Heart left ventricle (tissue), 16 donors: ENCODE measurements at regions not wholly inside any gene's neighbourhood (a gene's known extent, or its start where the extent isn't known, plus 50 kb on each side); places are given as distances from the start of the nearest gene placed in this dataset.

Experiments
- ATAC-seq, 4 donors: fragments of 200-7000 bp; cut with Tn5 transposase; one replicate each; pipeline ENCODE4 v1.9.1; 2020 to 2022; ENCODE audit warnings: moderate library complexity in 4 of 4, mild to moderate bottlenecking in 3 of 4, moderate number of reproducible peaks in 1 of 4
- DNase-seq, 5 donors: peaks; one replicate each; pipeline ENCODE4 v3.0.0-alpha.2; 2020
- H3K27ac ChIP-seq, 12 donors: fragments of 200-600 bp; sonication (generic) in 4 of 12; one replicate each; pipeline versions ENCODE4 v1.5.0 to v1.8.0; 2016 to 2022; ENCODE audit warnings: mild to moderate bottlenecking in 2 of 12
- H3K27me3 ChIP-seq, 9 donors: fragments of 200-600 bp; sonication (generic) in 2 of 9; one replicate each; pipeline versions ENCODE4 v1.5.1 to v1.8.0; 2016 to 2022; ENCODE audit warnings: mild to moderate bottlenecking in 3 of 9
- H3K36me3 ChIP-seq, 9 donors: fragments of 200-600 bp; sonication (generic) in 2 of 9; one replicate each; pipeline versions ENCODE4 v1.5.0 to v1.8.0; 2018 to 2022; ENCODE audit warnings: mild to moderate bottlenecking in 2 of 9
- H3K4me1 ChIP-seq, 12 donors: fragments of 200-600 bp; sonication (generic) in 4 of 12; one replicate each; pipeline versions ENCODE4 v1.5.0 to v1.8.0; 2016 to 2022; ENCODE audit warnings: mild to moderate bottlenecking in 3 of 12
- H3K4me3 ChIP-seq, 12 donors: fragments of 200-600 bp; sonication (generic) in 4 of 12; one replicate each; pipeline versions ENCODE4 v1.5.0 to v1.8.0; 2017 to 2022; ENCODE audit warnings: mild to moderate bottlenecking in 9 of 12, moderate library complexity in 4 of 12
- H3K9me3 ChIP-seq, 12 donors: fragments of 200-600 bp; sonication (generic) in 4 of 12; one replicate each; pipeline versions ENCODE4 v1.5.0 to v1.8.0; 2016 to 2022; ENCODE audit warnings: mild to moderate bottlenecking in 1 of 12
- POLR2A ChIP-seq, 2 donors: fragments of 450-650 bp; IDR thresholded peaks; one replicate each; pipeline ENCODE4 v1.6.1; 2017; ENCODE audit warnings: antibody characterized with exemption in 2 of 2, mild to moderate bottlenecking in 2 of 2, moderate library complexity in 2 of 2
- WGBS, 4 donors: extraction: QIAGEN DNeasy Blood & Tissue Kit in 2 of 4; methylation state at CpG; one replicate each; pipeline versions ENCODE4 v1.1.5 to v1.1.7; 2013 to 2018; 5-methylcytosine and 5-hydroxymethylcytosine counted together
- intact Hi-C, 10 donors: fragments of 100-400 bp; cut with DNase I; formaldehyde crosslinking; loops; one replicate each; pipeline versions ENCODE4 v1.11.1 to v1.14.2; 2022
- TF ChIP-seq, protein P1 (sequence below), 12 donors: fragments of 200-600 bp; sonication (generic) in 4 of 12; IDR thresholded peaks; one replicate each; pipeline versions ENCODE4 v1.5.0 to v1.8.0; 2018 to 2022; ENCODE audit warnings: antibody characterized with exemption in 12 of 12, mild to moderate bottlenecking in 5 of 12
- donor health status: ischemic (EF 13 %, LVEDD 7.1; RV severe dilation, severe dysfunction).
- donor health status: healthy with polysubstance abuse.
- donor health status: DM: no; HTN: yes; CAD: no.
- donor health status: DM: no; HTN: no; CAD: no.
- donor health status: ischemic (EF 25% LVEDD 6.9; RV normal size, moderate dysfunction).
- donor health status: ischemic (EF 25% LVEDD 5.7; RV mildly dilated, moderate dysfunction).
- donor health status: healthy.
- donor health status: DM: yes; HTN: yes; CAD: no.
- donor health status: ischemic (EF 35%, LVEDD 5.7; RV mildly dilated, moderate dysfunction).
- donor health status: nonischemic (EF 11% LVEDD 7.7; RV severe dilation, severe dysfunction).
- donor health status: DM: yes; HTN: yes; CAD: no.
- donor health status: PGD.
- donor health status: ischemic (EF 29% LVEDD 5.4; RV normal size, mild dysfunction).
- donor health status: nonischemic (EF 23%, LVEDD 6.1; RV moderate dilation, normal function).

DNA sequence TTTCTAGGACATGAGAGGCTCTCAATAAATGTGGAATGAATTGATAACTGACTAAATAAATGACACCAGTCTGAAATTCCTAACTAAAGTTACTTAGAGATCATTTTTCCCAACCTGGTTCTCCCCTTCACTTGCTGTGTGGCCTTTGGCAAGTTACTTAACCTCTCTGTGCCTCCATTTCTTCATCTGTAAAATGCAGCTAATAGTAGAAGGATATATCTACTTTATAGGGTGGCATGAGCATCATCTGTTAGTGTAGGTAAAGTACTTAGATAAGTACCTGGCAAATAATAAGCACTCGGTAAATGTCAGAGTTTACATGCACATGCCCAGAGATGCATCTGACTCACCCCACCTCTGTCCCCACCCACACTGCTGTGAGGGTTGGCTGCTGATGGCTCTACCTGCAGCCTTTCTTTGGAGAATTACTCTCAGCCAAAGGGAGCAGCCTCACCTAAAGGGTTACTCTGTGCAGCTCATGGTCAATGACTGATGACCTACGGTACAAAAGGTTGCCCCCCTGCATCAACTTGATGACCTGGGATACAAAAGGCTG, 139.3 kb downstream of the CHIC2 start:
- Histone ChIP-seq H3K9me3 (no peaks in the 10 kb centered on the region), H3K27me3 (no peaks in the 10 kb centered on the region), H3K36me3 (no peaks in the 10 kb centered on the region), H3K4me3 (no peak overlapping the region), H3K4me1 (peaks cover 0 to 10% (median 0%) of the 10 kb centered on the region in 12 donors), H3K27ac (no peak overlapping the region)
- intact Hi-C loops = loop anchor here in 3 of 10 donors (5.0 to 10.0 kb wide), 2 partner anchors 292 to 730 kb away; no protein-coding TSS in a partner anchor
- TF ChIP-seq, protein P1, sequence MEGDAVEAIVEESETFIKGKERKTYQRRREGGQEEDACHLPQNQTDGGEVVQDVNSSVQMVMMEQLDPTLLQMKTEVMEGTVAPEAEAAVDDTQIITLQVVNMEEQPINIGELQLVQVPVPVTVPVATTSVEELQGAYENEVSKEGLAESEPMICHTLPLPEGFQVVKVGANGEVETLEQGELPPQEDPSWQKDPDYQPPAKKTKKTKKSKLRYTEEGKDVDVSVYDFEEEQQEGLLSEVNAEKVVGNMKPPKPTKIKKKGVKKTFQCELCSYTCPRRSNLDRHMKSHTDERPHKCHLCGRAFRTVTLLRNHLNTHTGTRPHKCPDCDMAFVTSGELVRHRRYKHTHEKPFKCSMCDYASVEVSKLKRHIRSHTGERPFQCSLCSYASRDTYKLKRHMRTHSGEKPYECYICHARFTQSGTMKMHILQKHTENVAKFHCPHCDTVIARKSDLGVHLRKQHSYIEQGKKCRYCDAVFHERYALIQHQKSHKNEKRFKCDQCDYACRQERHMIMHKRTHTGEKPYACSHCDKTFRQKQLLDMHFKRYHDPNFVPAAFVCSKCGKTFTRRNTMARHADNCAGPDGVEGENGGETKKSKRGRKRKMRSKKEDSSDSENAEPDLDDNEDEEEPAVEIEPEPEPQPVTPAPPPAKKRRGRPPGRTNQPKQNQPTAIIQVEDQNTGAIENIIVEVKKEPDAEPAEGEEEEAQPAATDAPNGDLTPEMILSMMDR (IDR thresholded peaks at IDR 0.05) = no peak
- TF ChIP-seq POLR2A (IDR thresholded peaks at IDR 0.05) = no peak
- WGBS, 4 donors = 79 to 98% (median 95%) methylated on average over 2 of the region's 2 CpGs
- ATAC-seq (no peak), DNase-seq (no peak)

DNA sequence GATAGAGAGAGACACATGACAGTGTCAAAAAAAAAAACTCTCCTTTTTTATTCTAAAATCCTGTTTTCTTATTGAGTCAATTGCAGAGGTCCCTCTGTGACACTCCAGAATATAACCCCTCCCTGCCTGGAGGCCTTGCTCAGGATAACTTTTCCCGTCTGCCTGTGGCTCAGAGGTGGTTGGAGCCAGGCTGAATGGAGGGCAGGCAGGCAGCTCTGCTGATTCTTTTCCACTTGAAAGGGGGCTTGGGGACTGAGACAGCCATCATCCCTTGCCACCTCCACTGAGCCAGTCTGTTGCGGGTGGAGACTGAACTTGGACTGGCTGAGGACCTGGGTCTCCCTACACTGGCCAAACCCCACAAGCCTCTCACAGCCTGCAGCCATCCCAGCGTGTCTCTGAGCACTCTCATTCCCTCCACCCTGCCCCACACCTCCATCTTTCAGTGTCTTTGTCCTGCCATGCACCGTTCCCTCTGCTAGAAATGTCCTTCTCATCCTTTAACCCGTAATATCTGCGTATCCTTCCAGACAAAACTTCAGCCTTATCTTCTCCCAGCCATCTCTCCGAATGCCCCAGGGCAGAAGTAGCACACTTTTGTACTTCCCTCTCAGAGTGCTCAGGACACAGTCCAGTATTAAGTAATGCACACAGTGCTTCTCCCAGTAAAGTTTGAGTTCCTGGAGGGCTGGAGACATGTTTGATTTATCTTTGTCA, 139.9 kb downstream of the CHIC2 start:
- H3K27me3 ChIP-seq = no peaks in the 10 kb centered on the region
- DNase-seq = no peak
- peaks cover 0 to 10% (median 0%) of the 10 kb centered on the region in 12 donors for H3K4me1 ChIP-seq
- no peak for ATAC-seq
- H3K27ac ChIP-seq = no peak overlapping the region
- intact Hi-C loops = loop anchor here in 3 of 10 donors (5.0 to 10.0 kb wide), 2 partner anchors 293 to 730 kb away; no protein-coding TSS in a partner anchor
- H3K9me3 ChIP-seq = no peaks in the 10 kb centered on the region
- H3K4me3 ChIP-seq = no peak overlapping the region
- H3K36me3 ChIP-seq = no peaks in the 10 kb centered on the region
- TF ChIP-seq, protein P1 (IDR thresholded peaks at IDR 0.05) = no peak
- no peak for TF ChIP-seq POLR2A (IDR thresholded peaks at IDR 0.05)
- 76 to 86% (median 78%) methylated on average over 7 of the region's 7 CpGs for WGBS, 4 donors

DNA sequence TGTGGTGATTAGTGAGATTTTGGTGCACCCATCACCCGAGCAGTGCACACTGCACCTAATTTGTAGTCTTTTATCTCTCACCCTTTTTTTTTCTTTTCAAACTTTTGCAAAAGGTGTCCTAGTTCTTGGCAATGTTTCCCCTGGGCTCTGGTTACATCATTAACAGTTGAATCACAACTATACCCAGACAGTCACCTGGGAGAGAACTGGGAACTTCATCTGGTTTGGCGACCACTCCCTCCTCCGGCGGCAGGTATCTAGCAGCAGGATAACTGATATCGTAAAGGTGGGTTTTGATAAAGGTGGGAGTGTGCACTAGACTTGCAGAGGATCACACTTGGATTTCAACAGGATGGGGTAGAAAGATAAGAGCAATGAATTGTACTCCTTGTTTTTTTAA, 140.5 kb downstream of the CHIC2 start:
- ATAC-seq = no peak
- 77 to 80% (median 79%) methylated on average over 5 of the region's 5 CpGs for WGBS, 4 donors
- DNase-seq = no peak
- intact Hi-C loops = loop anchor here in 1 of 10 donors (10.0 kb wide), 1 partner anchor 729 kb away; no protein-coding TSS in a partner anchor
- Histone ChIP-seq H3K27me3 (no peaks in the 10 kb centered on the region), H3K36me3 (no peaks in the 10 kb centered on the region), H3K4me1 (peaks cover 0 to 15% (median 0%) of the 10 kb centered on the region in 12 donors), H3K4me3 (no peak overlapping the region), H3K9me3 (no peaks in the 10 kb centered on the region), H3K27ac (no peak overlapping the region)
- TF ChIP-seq, protein P1 (IDR thresholded peaks at IDR 0.05) = no peak
- no peak for TF ChIP-seq POLR2A (IDR thresholded peaks at IDR 0.05)

DNA sequence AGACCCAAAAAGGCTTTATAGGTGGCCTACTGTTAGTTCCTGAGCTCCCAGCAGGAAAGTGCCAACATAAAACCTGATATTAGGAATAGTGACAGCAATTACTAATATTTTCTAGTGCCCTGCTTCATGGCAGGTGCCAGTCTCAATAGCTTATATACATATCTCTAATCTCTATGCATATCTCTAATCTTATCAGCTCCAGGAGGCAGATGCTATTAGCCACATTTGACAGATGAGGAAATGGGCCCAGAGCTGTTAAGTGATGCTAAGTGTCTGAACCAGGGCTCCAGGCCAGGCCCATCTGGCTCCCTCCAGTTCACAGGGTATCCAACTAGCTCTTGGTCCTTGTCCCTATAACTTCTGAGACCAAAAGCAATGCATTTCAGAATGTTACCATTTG, 142.5 kb downstream of the CHIC2 start:
- ATAC-seq (no peak), DNase-seq (no peak)
- no peak overlapping the region for H3K27ac ChIP-seq
- H3K4me1 ChIP-seq = peaks cover 0 to 17% (median 0%) of the 10 kb centered on the region in 12 donors
- H3K4me3 ChIP-seq = no peak overlapping the region
- intact Hi-C loops = loop anchor here in 1 of 10 donors (10.0 kb wide), 1 partner anchor 727 kb away; no protein-coding TSS in a partner anchor
- H3K36me3 ChIP-seq = no peaks in the 10 kb centered on the region
- H3K9me3 ChIP-seq = no peaks in the 10 kb centered on the region
- no peaks in the 10 kb centered on the region for H3K27me3 ChIP-seq
- no peak for TF ChIP-seq POLR2A (IDR thresholded peaks at IDR 0.05)
- TF ChIP-seq, protein P1 (IDR thresholded peaks at IDR 0.05) = no peak
